GM18499 (cell line): ENCODE measurements at regions not wholly inside any gene's neighbourhood (a gene's known extent, or its start where the extent isn't known, plus 50 kb on each side); places are given as distances from the start of the nearest gene placed in this dataset.

Experiments
- ATAC-seq: cut with Tn5 transposase; IDR thresholded peaks from one replicate; pipeline ENCODE4 v1.9.1; 2021; ENCODE audit warnings: moderate number of reproducible peaks; ENCODE audit not compliant: insufficient read depth, unreplicated experiment

GRCh38 chr5:98603456-98603855, 170.0 kb upstream of the RGMB start:
- ATAC-seq: no peak

GRCh38 chr5:98604301-98604700, 169.2 kb upstream of the RGMB start:
- ATAC-seq: no peak

- no peak for ATAC-seq
These were observed 168.6 kb upstream of the RGMB start for GRCh38 chr5:98604721-98605425.

DNA sequence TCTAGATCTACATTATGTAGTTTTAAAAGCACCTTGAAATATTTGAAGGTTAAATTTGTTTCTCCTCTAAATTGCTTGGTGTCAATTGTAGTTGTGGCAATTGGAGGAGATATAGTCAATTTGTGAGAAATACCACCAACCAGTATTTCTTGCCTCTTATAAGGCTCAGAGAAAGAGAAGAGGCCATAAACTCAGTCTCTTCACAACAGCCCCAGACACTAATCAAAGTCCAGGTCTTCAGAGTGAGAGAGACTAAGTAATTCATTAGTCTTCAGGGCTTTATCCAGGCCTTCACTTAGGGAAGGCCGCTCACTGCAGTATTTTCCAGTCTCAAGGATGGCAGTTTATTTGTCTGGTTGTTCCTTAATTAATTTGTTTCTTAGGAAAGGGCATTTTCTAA, 168.0 kb upstream of the RGMB start:
- no peak for ATAC-seq

DNA sequence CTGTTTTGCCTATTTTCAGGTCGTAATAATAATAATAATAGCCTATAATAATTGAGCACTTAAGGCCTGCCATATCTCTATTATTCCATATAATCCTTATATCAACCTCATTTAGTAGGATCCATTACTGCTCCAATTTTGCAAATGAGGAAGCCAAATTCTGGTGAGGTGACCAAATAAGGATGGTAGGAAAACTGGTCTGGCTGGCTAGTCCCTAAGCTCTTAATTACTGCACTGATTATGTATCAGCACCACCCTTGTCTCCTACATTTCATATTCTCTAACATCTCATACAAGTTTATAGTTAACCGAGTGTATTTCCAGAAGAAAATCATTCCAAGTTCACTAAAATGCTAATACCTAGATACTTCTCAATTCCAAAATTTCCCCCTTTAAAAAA, 166.5 kb upstream of the RGMB start:
- no peak for ATAC-seq

- ATAC-seq: no peak
These were observed 165.4 kb upstream of the RGMB start for GRCh38 chr5:98608052-98608451.

DNA sequence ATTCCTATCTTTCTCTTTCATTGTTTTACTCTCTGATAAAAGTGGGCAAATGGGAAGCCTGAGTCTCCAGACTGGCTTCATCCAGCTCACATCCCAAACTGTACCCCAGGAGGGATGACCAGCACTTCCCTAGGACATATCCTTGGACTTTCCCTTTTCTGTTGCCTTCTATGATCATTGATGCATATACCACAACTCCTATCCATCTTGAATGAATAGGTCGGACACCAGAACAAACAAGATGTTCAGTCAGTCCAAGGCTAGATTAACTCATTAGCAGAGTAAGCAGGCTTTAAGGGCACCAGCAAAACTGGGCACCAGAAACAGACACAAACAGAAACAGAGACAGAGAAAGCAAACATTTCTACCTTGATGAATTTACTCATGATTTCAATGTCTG, 159.1 kb upstream of the RGMB start:
- ATAC-seq: no peak

- ATAC-seq: no peak
These were observed 151.6 kb upstream of the RGMB start for GRCh38 chr5:98621821-98622220.

GRCh38 chr5:98624145-98624880, 149.2 kb upstream of the RGMB start:
- no peak for ATAC-seq

- no peak for ATAC-seq
These were observed 146.3 kb upstream of the RGMB start for GRCh38 chr5:98627121-98627520.

DNA sequence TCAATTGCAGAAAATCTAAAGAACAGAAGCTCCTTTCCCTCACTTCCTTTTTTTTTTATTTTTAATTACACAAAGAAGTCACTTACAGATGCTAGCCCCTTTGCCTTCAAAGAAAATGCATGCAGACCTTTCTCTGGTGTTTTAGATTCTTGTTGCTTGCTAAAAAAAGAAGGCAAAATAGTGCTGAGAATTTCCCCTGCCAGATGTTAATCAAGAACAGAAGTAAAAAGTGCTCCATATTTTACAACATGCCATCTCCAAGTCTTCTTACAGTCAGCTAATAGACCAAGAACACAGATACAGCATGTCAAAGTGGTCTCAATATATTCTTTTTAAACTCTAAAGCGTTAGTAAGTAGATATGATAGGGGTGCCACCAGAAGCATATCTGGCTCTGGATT, 142.8 kb upstream of the RGMB start:
- no peak for ATAC-seq

GRCh38 chr5:98631311-98632054, 142.0 kb upstream of the RGMB start:
- no peak for ATAC-seq

- ATAC-seq: no peak
These were observed 137.8 kb upstream of the RGMB start for GRCh38 chr5:98635656-98636055.

GRCh38 chr5:98637116-98637515, 136.3 kb upstream of the RGMB start:
- ATAC-seq: no peak

- no peak for ATAC-seq
These were observed 135.9 kb upstream of the RGMB start for GRCh38 chr5:98637557-98637956.

- ATAC-seq: no peak
These were observed 135.4 kb upstream of the RGMB start for GRCh38 chr5:98638111-98638510.

DNA sequence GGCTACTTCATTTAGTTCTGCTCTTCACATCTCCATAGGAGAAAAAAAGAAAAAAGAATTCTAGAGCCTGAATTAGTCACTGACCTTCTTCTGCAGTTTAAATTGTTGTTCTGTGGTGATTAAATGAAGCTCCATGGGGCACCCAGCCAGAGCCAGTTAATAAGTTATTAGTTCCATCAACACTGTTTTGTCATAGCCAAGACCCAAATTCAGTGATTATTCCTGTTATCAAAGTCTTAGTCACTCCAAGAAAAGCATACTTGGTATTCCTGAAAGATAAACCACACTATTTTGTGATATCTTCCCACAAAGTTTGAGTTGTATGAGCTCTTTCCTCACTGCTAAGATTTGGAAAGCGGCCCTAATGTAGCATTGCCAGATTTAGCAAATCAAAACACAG, 134.8 kb upstream of the RGMB start:
- no peak for ATAC-seq

GRCh38 chr5:98639274-98639673, 134.2 kb upstream of the RGMB start:
- ATAC-seq: no peak

DNA sequence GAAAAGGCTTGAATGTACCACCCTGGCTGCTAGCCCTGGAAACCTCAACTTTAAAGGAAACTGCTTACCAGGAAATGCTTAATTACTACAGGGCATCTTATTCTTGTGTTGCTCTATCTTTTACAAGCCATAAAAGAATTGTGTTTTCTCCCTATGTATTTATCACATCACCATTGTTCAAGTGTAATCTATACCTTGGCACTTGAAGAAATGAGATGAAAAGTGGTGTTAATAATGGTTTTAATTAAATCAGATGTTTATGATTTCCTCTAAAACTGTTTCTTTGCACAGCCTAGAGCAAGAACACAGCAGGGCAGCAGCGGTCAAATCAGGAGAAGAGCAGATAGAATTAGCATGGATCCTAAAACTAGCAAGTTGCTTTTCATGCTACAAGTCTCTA, 131.8 kb upstream of the RGMB start:
- ATAC-seq: no peak

DNA sequence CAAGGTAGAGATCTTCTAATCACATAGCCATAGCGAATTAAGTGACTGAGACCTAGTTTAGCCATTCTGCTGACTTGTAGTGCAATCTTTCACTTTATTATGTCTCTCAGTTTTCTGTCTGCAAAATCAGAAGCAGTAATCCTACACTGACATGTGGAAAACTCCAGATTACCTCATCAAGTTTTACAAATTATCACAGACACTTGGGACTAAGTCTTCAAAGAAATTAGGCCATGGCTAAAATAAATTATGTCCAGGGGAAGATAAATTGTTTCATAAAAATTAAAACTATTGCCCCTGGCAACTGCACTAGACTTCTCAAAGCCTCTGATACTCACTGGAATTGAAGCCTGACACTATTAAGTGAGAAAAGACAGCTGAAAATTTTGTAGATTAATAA, 129.9 kb upstream of the RGMB start:
- ATAC-seq: no peak

DNA sequence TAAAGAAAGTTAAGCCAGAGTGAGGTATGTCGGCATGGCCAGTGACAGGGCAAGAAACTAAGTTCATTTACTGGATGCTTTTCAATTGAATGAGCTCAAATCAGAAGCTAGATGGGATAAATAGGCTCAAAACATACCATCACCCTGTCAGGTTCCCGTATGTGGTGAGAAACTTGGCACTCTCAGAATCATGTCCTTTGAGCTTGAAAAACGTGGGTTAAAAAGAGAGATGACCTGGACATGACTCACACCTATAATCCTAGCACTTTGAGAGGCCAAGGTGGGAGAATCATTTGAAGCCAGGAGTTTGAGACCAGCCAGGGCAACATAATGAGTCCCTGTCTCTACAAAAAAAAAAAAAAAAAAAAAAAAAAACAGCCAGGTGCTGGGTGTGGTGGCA, 121.7 kb upstream of the RGMB start:
- no peak for ATAC-seq
